Peyer's patch (tissue), 4 donors: ENCODE measurements at regions not wholly inside any gene's neighbourhood (a gene's known extent, or its start where the extent isn't known, plus 50 kb on each side); places are given as distances from the start of the nearest gene placed in this dataset.

Source experiments
- POLR2A ChIP-seq, 2 donors: fragments of 450-650 bp; IDR thresholded peaks; one replicate each; pipeline ENCODE4 v1.5.1; 2017; ENCODE audit warnings: antibody characterized with exemption in 2 of 2, mild to moderate bottlenecking in 2 of 2, moderate library complexity in 2 of 2
- TF ChIP-seq, protein P1 (sequence below), 6 experiments: fragments of 450-650 bp in 4 of 6; fragments of 200-600 bp in 2 of 6; sonication (generic) in 1 of 6; IDR thresholded peaks; one replicate each; pipeline ENCODE4 v1.5.1; 2017 to 2019; ENCODE audit warnings: antibody characterized with exemption in 6 of 6, mild to moderate bottlenecking in 3 of 6, moderate library complexity in 1 of 6

DNA sequence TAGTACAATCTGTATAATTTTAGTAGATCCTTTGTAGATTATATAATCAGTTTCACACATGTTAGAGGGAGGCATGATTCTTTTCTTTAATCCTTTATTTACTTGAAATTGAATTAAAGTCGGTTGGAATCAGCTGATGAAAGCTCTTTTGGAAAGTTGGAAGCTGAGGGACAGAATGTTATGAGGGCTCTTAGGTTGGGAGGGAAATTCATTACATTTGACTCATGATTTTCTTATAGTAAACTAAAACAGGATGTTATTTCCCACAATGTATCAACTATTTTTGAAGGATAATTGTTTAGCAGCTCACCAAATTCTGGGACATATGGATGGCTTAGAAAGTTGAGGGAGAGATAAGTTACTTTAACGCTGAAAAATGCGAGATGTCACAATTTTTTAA lies 52.7 kb upstream of the TMEFF2 start:
- no peak for TF ChIP-seq POLR2A (IDR thresholded peaks at IDR 0.05)
- TF ChIP-seq, protein P1, sequence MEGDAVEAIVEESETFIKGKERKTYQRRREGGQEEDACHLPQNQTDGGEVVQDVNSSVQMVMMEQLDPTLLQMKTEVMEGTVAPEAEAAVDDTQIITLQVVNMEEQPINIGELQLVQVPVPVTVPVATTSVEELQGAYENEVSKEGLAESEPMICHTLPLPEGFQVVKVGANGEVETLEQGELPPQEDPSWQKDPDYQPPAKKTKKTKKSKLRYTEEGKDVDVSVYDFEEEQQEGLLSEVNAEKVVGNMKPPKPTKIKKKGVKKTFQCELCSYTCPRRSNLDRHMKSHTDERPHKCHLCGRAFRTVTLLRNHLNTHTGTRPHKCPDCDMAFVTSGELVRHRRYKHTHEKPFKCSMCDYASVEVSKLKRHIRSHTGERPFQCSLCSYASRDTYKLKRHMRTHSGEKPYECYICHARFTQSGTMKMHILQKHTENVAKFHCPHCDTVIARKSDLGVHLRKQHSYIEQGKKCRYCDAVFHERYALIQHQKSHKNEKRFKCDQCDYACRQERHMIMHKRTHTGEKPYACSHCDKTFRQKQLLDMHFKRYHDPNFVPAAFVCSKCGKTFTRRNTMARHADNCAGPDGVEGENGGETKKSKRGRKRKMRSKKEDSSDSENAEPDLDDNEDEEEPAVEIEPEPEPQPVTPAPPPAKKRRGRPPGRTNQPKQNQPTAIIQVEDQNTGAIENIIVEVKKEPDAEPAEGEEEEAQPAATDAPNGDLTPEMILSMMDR (IDR thresholded peaks at IDR 0.05): no peak
